WTC11 (cell line): ENCODE measurements at regions not wholly inside any gene's neighbourhood (a gene's known extent, or its start where the extent isn't known, plus 50 kb on each side); places are given as distances from the start of the nearest gene placed in this dataset.

Source experiments
- ATAC-seq: fragments of 200-7000 bp; cut with Tn5 transposase; 2 replicates; pipeline ENCODE4 v1.10.0; 2021; ENCODE audit warnings: mild to moderate bottlenecking, moderate library complexity
- CTCF ChIA-PET: fragments of 300-600 bp; sonication (Branson Sonifier 250); formaldehyde crosslinking; loops from one replicate; lab custom pipeline; 2021; ENCODE audit warnings: antibody characterized with exemption; lab: Charles Lee
- POLR2A ChIA-PET: fragments of 350-600 bp; sonication (Branson Sonifier 250); formaldehyde crosslinking; loops from one replicate; lab custom pipeline; 2021; ENCODE audit warnings: antibody characterized with exemption; lab: Charles Lee
- DNase-seq: peaks from one replicate; pipeline ENCODE4 v3.0.0; 2021; ENCODE audit warnings: low spot score
- H3K27ac Mint-ChIP-seq: 2 replicates; pipeline ENCODE4 v1.8.0; 2021; ENCODE audit warnings: mixed read lengths
- H3K27me3 Mint-ChIP-seq: 2 replicates; pipeline ENCODE4 v1.8.0; 2021; ENCODE audit warnings: low read depth, mild to moderate bottlenecking, moderate library complexity, mixed read lengths
- H3K36me3 Mint-ChIP-seq: 2 replicates; pipeline ENCODE4 v1.8.0; 2021; ENCODE audit warnings: mixed read lengths
- H3K4me1 Mint-ChIP-seq: 2 replicates; pipeline ENCODE4 v1.8.0; 2022; ENCODE audit warnings: mixed read lengths
- H3K4me3 Mint-ChIP-seq: 2 replicates; pipeline ENCODE4 v1.8.0; 2021; ENCODE audit warnings: mild to moderate bottlenecking, moderate library complexity, mixed read lengths
- H3K9me3 Mint-ChIP-seq: 2 replicates; pipeline ENCODE4 v1.8.0; 2021; ENCODE audit warnings: mixed read lengths
- ATF2 ChIP-seq: sonication (generic); formaldehyde crosslinking; IDR thresholded peaks from 2 replicates; pipeline ENCODE4 v1.8.1; 2022; ENCODE audit warnings: low read depth, missing genetic modification reagents, borderline replicate concordance
- CDX4 ChIP-seq: fragments of 250-450 bp; sonication (Bioruptor Pico); IDR thresholded peaks from 2 replicates; pipeline ENCODE4 v1.9.0; 2021; ENCODE audit warnings: moderate library complexity, mild to moderate bottlenecking, inconsistent platforms, borderline replicate concordance
- ETV6 ChIP-seq: sonication (generic); formaldehyde crosslinking; IDR thresholded peaks from 2 replicates; pipeline ENCODE4 v1.8.1; 2022; ENCODE audit warnings: mild to moderate bottlenecking, missing genetic modification reagents
- FOXK1 ChIP-seq: sonication (generic); formaldehyde crosslinking; IDR thresholded peaks from 2 replicates; pipeline ENCODE4 v1.8.0; 2022; ENCODE audit warnings: mild to moderate bottlenecking, moderate library complexity, missing genetic modification reagents
- GABPB1 ChIP-seq: sonication (generic); formaldehyde crosslinking; IDR thresholded peaks from 2 replicates; pipeline ENCODE4 v1.8.1; 2023; ENCODE audit warnings: mild to moderate bottlenecking, missing genetic modification reagents
- JUN ChIP-seq: sonication (generic); formaldehyde crosslinking; IDR thresholded peaks from 2 replicates; pipeline ENCODE4 v1.8.0; 2023; ENCODE audit warnings: mild to moderate bottlenecking, missing genetic modification reagents
- KAT7 ChIP-seq: sonication (generic); formaldehyde crosslinking; IDR thresholded peaks from 2 replicates; pipeline ENCODE4 v1.8.1; 2023; ENCODE audit warnings: missing genetic modification reagents, mild to moderate bottlenecking, borderline replicate concordance
- NFATC4 ChIP-seq: fragments of 250-450 bp; sonication (Bioruptor Pico); IDR thresholded peaks from 2 replicates; pipeline ENCODE4 v1.9.0; 2021; ENCODE audit warnings: mild to moderate bottlenecking
- NFE2L1 ChIP-seq: sonication (generic); formaldehyde crosslinking; IDR thresholded peaks from 2 replicates; pipeline ENCODE4 v1.8.1; 2023; ENCODE audit warnings: missing genetic modification reagents
- NR2C2 ChIP-seq: sonication (generic); formaldehyde crosslinking; IDR thresholded peaks from 2 replicates; pipeline ENCODE4 v1.8.0; 2022; ENCODE audit warnings: mild to moderate bottlenecking, missing genetic modification reagents
- PRDM15 ChIP-seq: sonication (generic); formaldehyde crosslinking; IDR thresholded peaks from 2 replicates; pipeline ENCODE4 v1.8.0; 2022; ENCODE audit warnings: missing genetic modification reagents
- SMAD3 ChIP-seq: sonication (generic); formaldehyde crosslinking; IDR thresholded peaks from 2 replicates; pipeline ENCODE4 v1.8.0; 2022; ENCODE audit warnings: missing genetic modification reagents, mild to moderate bottlenecking, borderline replicate concordance
- ZBTB21 ChIP-seq: sonication (generic); formaldehyde crosslinking; IDR thresholded peaks from 2 replicates; pipeline ENCODE4 v1.8.1; 2023; ENCODE audit warnings: mild to moderate bottlenecking, missing genetic modification reagents, borderline replicate concordance
- TF ChIP-seq, protein P1 (sequence below): fragments of 250-450 bp; sonication (Bioruptor Pico); IDR thresholded peaks from 2 replicates; pipeline ENCODE4 v1.9.0; 2021; ENCODE audit warnings: mild to moderate bottlenecking
- TF ChIP-seq, protein P2 (sequence below): sonication (generic); formaldehyde crosslinking; IDR thresholded peaks from 2 replicates; pipeline ENCODE4 v1.8.0; 2023; ENCODE audit warnings: missing genetic modification reagents
- TF ChIP-seq, protein P3 (sequence below): sonication (generic); formaldehyde crosslinking; IDR thresholded peaks from 2 replicates; pipeline ENCODE4 v1.8.0; 2023; ENCODE audit warnings: missing genetic modification reagents, mild to moderate bottlenecking, borderline replicate concordance
- TF ChIP-seq, protein P4 (sequence below): sonication (generic); formaldehyde crosslinking; conservative IDR thresholded peaks from 2 replicates; pipeline ENCODE4 v1.8.1; 2022; ENCODE audit warnings: mild to moderate bottlenecking, missing genetic modification reagents

DNA sequence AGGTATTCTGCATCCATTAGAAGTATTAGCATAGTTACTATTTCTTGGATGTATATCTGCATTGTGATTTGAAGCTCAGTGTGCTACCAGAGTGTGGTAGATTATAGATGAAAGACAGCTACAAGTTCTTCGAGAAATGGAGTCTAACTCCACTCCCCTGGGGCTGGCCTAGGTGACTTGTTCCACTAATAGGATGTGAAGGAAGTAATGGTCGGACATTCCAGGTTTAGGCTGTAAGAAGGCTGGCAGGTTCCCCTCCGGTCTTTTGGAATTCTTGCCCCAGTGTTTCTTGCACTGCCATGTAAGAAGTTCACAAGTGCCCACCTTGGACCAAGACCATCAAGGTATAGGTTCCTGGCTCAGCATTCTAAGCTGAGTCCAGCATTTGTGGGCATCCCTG, 236.4 kb downstream of the FLRT2 start:
- H3K4me1 Mint-ChIP-seq: peaks cover 18% of the 10 kb centered on the region
- H3K27me3 Mint-ChIP-seq: peaks cover 3% of the 10 kb centered on the region; the same call in 1 of the 2 replicates
- no peaks in the 10 kb centered on the region for H3K9me3 Mint-ChIP-seq
- ChIA-PET CTCF (no interaction called here), POLR2A (no interaction called here)
- DNase-seq (no peak), ATAC-seq (no peak)
- H3K27ac Mint-ChIP-seq: no peak overlapping the region
- H3K36me3 Mint-ChIP-seq: no peaks in the 10 kb centered on the region
- no peak overlapping the region for H3K4me3 Mint-ChIP-seq
- TF ChIP-seq SMAD3 (CRISPR knock-in tag) (no peak), NR2C2 (CRISPR knock-in tag) (no peak), ETV6 (CRISPR knock-in tag) (no peak), PRDM15 (no peak)
- TF ChIP-seq, protein P1, sequence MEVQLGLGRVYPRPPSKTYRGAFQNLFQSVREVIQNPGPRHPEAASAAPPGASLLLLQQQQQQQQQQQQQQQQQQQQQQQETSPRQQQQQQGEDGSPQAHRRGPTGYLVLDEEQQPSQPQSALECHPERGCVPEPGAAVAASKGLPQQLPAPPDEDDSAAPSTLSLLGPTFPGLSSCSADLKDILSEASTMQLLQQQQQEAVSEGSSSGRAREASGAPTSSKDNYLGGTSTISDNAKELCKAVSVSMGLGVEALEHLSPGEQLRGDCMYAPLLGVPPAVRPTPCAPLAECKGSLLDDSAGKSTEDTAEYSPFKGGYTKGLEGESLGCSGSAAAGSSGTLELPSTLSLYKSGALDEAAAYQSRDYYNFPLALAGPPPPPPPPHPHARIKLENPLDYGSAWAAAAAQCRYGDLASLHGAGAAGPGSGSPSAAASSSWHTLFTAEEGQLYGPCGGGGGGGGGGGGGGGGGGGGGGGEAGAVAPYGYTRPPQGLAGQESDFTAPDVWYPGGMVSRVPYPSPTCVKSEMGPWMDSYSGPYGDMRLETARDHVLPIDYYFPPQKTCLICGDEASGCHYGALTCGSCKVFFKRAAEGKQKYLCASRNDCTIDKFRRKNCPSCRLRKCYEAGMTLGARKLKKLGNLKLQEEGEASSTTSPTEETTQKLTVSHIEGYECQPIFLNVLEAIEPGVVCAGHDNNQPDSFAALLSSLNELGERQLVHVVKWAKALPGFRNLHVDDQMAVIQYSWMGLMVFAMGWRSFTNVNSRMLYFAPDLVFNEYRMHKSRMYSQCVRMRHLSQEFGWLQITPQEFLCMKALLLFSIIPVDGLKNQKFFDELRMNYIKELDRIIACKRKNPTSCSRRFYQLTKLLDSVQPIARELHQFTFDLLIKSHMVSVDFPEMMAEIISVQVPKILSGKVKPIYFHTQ (CRISPR knock-in tag): no peak

GRCh38 chr14:85764822-85765221, 234.9 kb downstream of the FLRT2 start:
- ATAC-seq (no peak), DNase-seq (no peak)
- Mint-ChIP-seq H3K4me1 (peaks cover 18% of the 10 kb centered on the region), H3K27ac (no peak overlapping the region), H3K9me3 (no peaks in the 10 kb centered on the region), H3K4me3 (no peak overlapping the region), H3K36me3 (no peaks in the 10 kb centered on the region), H3K27me3 (peaks cover 3% of the 10 kb centered on the region; the same call in 1 of the 2 replicates)
- POLR2A ChIA-PET: no interaction called here
- CTCF ChIA-PET: no interaction called here
- TF ChIP-seq GABPB1 (CRISPR knock-in tag) (no peak), ZBTB21 (CRISPR knock-in tag) (no peak), CDX4 (CRISPR knock-in tag) (no peak), ATF2 (CRISPR knock-in tag) (no peak), NFE2L1 (CRISPR knock-in tag) (no peak), KAT7 (no peak), JUN (CRISPR knock-in tag) (no peak), NFATC4 (CRISPR knock-in tag) (no peak), FOXK1 (CRISPR knock-in tag) (no peak)
- TF ChIP-seq, protein P2, sequence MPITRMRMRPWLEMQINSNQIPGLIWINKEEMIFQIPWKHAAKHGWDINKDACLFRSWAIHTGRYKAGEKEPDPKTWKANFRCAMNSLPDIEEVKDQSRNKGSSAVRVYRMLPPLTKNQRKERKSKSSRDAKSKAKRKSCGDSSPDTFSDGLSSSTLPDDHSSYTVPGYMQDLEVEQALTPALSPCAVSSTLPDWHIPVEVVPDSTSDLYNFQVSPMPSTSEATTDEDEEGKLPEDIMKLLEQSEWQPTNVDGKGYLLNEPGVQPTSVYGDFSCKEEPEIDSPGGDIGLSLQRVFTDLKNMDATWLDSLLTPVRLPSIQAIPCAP (CRISPR knock-in tag): no peak
- TF ChIP-seq, protein P3, sequence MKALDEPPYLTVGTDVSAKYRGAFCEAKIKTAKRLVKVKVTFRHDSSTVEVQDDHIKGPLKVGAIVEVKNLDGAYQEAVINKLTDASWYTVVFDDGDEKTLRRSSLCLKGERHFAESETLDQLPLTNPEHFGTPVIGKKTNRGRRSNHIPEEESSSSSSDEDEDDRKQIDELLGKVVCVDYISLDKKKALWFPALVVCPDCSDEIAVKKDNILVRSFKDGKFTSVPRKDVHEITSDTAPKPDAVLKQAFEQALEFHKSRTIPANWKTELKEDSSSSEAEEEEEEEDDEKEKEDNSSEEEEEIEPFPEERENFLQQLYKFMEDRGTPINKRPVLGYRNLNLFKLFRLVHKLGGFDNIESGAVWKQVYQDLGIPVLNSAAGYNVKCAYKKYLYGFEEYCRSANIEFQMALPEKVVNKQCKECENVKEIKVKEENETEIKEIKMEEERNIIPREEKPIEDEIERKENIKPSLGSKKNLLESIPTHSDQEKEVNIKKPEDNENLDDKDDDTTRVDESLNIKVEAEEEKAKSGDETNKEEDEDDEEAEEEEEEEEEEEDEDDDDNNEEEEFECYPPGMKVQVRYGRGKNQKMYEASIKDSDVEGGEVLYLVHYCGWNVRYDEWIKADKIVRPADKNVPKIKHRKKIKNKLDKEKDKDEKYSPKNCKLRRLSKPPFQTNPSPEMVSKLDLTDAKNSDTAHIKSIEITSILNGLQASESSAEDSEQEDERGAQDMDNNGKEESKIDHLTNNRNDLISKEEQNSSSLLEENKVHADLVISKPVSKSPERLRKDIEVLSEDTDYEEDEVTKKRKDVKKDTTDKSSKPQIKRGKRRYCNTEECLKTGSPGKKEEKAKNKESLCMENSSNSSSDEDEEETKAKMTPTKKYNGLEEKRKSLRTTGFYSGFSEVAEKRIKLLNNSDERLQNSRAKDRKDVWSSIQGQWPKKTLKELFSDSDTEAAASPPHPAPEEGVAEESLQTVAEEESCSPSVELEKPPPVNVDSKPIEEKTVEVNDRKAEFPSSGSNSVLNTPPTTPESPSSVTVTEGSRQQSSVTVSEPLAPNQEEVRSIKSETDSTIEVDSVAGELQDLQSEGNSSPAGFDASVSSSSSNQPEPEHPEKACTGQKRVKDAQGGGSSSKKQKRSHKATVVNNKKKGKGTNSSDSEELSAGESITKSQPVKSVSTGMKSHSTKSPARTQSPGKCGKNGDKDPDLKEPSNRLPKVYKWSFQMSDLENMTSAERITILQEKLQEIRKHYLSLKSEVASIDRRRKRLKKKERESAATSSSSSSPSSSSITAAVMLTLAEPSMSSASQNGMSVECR: no peak
- TF ChIP-seq, protein P4, sequence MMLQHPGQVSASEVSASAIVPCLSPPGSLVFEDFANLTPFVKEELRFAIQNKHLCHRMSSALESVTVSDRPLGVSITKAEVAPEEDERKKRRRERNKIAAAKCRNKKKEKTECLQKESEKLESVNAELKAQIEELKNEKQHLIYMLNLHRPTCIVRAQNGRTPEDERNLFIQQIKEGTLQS (CRISPR knock-in tag): no peak
